ENCODE measurements at regions not wholly inside any gene's neighbourhood (a gene's known extent, or its start where the extent isn't known, plus 50 kb on each side); places are given as distances from the start of the nearest gene placed in this dataset.

- DNase-seq (no peak), ATAC-seq (no peak)
- no peaks in the 10 kb centered on the region for H3K36me3 ChIP-seq (ENCODE audit: low read depth)
- intact Hi-C loops (cut with DNase I, micrococcal nuclease), result no loop called here
- no peak for TF ChIP-seq CTCF (IDR thresholded peaks at IDR 0.05)
- peaks cover 3% of the 10 kb centered on the region for H3K9me3 ChIP-seq
- H3K4me1 ChIP-seq (ENCODE audit: low read depth), result no peaks in the 10 kb centered on the region
- no peak overlapping the region for H3K4me3 ChIP-seq
Measured at GRCh38 chr3:468172-468571, 271.6 kb downstream of the CHL1 start.

- TF ChIP-seq CTCF (IDR thresholded peaks at IDR 0.05), result no peak
- no peak for ATAC-seq
- peaks cover 6% of the 10 kb centered on the region for H3K9me3 ChIP-seq
- DNase-seq, result no peak
- H3K36me3 ChIP-seq (ENCODE audit: low read depth), result no peaks in the 10 kb centered on the region
- no peaks in the 10 kb centered on the region for H3K4me1 ChIP-seq (ENCODE audit: low read depth)
- intact Hi-C loops (cut with DNase I, micrococcal nuclease), result no loop called here
- H3K4me3 ChIP-seq, result no peak overlapping the region
Measured at GRCh38 chr3:473033-473800, 276.7 kb downstream of the CHL1 start.

- ATAC-seq (no peak), DNase-seq (no peak)
- no peak for TF ChIP-seq CTCF (IDR thresholded peaks at IDR 0.05)
- intact Hi-C loops (cut with DNase I, micrococcal nuclease), result no loop called here
- Histone ChIP-seq H3K4me3 (no peak overlapping the region), H3K36me3 (ENCODE audit: low read depth) (no peaks in the 10 kb centered on the region), H3K4me1 (ENCODE audit: low read depth) (no peaks in the 10 kb centered on the region), H3K9me3 (peaks cover 11% of the 10 kb centered on the region)
Measured at GRCh38 chr3:474828-475227, 278.3 kb downstream of the CHL1 start.

- H3K4me3 ChIP-seq, result no peak overlapping the region
- no peak for TF ChIP-seq CTCF (IDR thresholded peaks at IDR 0.05)
- H3K36me3 ChIP-seq (ENCODE audit: low read depth), result no peaks in the 10 kb centered on the region
- intact Hi-C loops (cut with DNase I, micrococcal nuclease), result no loop called here
- DNase-seq (no peak), ATAC-seq (no peak)
- H3K9me3 ChIP-seq, result peaks cover 11% of the 10 kb centered on the region
- H3K4me1 ChIP-seq (ENCODE audit: low read depth), result no peaks in the 10 kb centered on the region
Measured at GRCh38 chr3:480070-480469, 283.5 kb downstream of the CHL1 start.

DNA sequence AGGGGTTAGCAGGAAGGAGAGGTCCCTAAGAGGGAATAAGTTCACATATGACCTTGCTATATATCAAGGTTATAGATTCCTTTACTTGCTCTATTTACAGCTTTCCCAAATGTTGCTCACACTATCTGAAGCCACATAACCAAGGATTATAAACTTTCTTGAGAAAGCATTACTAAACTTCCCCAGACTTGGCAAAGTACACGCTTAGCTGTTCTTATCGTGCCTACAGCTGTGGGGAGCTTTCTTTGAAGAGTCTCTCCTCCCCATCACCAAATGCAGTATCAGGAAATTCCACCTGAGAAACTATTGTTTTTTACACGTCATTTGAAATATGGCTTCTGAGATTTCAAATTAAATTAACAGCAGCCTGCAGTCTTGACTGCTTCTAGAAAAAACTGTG is 284.5 kb downstream of the CHL1 start:
- Histone ChIP-seq H3K4me1 (ENCODE audit: low read depth) (no peaks in the 10 kb centered on the region), H3K36me3 (ENCODE audit: low read depth) (no peaks in the 10 kb centered on the region), H3K4me3 (no peak overlapping the region), H3K9me3 (peaks cover 11% of the 10 kb centered on the region)
- intact Hi-C loops (cut with DNase I, micrococcal nuclease), result no loop called here
- DNase-seq, result no peak
- no peak for TF ChIP-seq CTCF (IDR thresholded peaks at IDR 0.05)
- ATAC-seq, result no peak

- no peak for DNase-seq
Measured at GRCh38 chr3:481680-482079, 285.1 kb downstream of the CHL1 start.

More at GRCh38 chr3:481680-482079, 285.1 kb downstream of the CHL1 start:
- Histone ChIP-seq H3K9me3 (peaks cover 11% of the 10 kb centered on the region), H3K4me3 (no peak overlapping the region), H3K36me3 (ENCODE audit: low read depth) (no peaks in the 10 kb centered on the region), H3K4me1 (ENCODE audit: low read depth) (no peaks in the 10 kb centered on the region)
- ATAC-seq, result no peak
- no peak for TF ChIP-seq CTCF (IDR thresholded peaks at IDR 0.05)
- intact Hi-C loops (cut with DNase I, micrococcal nuclease), result no loop called here

All from mucosa of descending colon (tissue), 3 donors.